GM06990 (cell line): ENCODE measurements at regions not wholly inside any gene's neighbourhood (a gene's known extent, or its start where the extent isn't known, plus 50 kb on each side); places are given as distances from the start of the nearest gene placed in this dataset.

Experiments used
- DNase-seq: peaks from one replicate; pipeline ENCODE4 v3.0.0-alpha.2; 2011; ENCODE audit not compliant: insufficient read length; ENCODE audit errors: extremely low read depth
- H3K27me3 ChIP-seq: replicated peaks from 2 replicates; pipeline ENCODE4 v1.6.0; 2011; ENCODE audit warnings: low read length; ENCODE audit not compliant: control insufficient read depth, insufficient read depth
- H3K36me3 ChIP-seq: 2 replicates; pipeline ENCODE4 v1.5.1; 2011; ENCODE audit warnings: low read length; ENCODE audit not compliant: control insufficient read depth, insufficient read depth
- H3K4me3 ChIP-seq: replicated peaks from 2 replicates; pipeline ENCODE4 v1.5.1; 2011; ENCODE audit warnings: low read depth, mild to moderate bottlenecking, control low read depth, low read length
- CTCF ChIP-seq: IDR thresholded peaks from 2 replicates; pipeline ENCODE4 v1.5.1; 2011; ENCODE audit warnings: low read length, control low read depth, mild to moderate bottlenecking, inconsistent platforms; ENCODE audit not compliant: insufficient read depth, poor library complexity, severe bottlenecking

- DNase-seq = no peak
- H3K4me3 ChIP-seq = no peak overlapping the region
- TF ChIP-seq CTCF = no peak
- H3K36me3 ChIP-seq = no peaks in the 10 kb centered on the region
- H3K27me3 ChIP-seq = no peaks in the 10 kb centered on the region
These were observed 370.1 kb upstream of the DDHD1 start for GRCh38 chr14:53523226-53523625.

- Histone ChIP-seq H3K36me3 (no peaks in the 10 kb centered on the region), H3K4me3 (no peak overlapping the region), H3K27me3 (no peaks in the 10 kb centered on the region)
- TF ChIP-seq CTCF = no peak
- DNase-seq = no peak
These were observed 367.2 kb upstream of the DDHD1 start for GRCh38 chr14:53520078-53520928.

GRCh38 chr14:53519137-53519536, 366.0 kb upstream of the DDHD1 start:
- no peak overlapping the region for H3K4me3 ChIP-seq
- no peaks in the 10 kb centered on the region for H3K27me3 ChIP-seq
- no peak for TF ChIP-seq CTCF
- H3K36me3 ChIP-seq = no peaks in the 10 kb centered on the region
- no peak for DNase-seq

GRCh38 chr14:53517270-53517960, 364.3 kb upstream of the DDHD1 start:
- DNase-seq = no peak
- Histone ChIP-seq H3K36me3 (no peaks in the 10 kb centered on the region), H3K27me3 (no peaks in the 10 kb centered on the region), H3K4me3 (no peak overlapping the region)
- no peak for TF ChIP-seq CTCF

GRCh38 chr14:53516261-53516774, 363.2 kb upstream of the DDHD1 start:
- Histone ChIP-seq H3K4me3 (no peak overlapping the region), H3K36me3 (no peaks in the 10 kb centered on the region), H3K27me3 (no peaks in the 10 kb centered on the region)
- TF ChIP-seq CTCF = no peak
- no peak for DNase-seq
